Pancreas (tissue), 10 donors: ENCODE measurements at regions not wholly inside any gene's neighbourhood (a gene's known extent, or its start where the extent isn't known, plus 50 kb on each side); places are given as distances from the start of the nearest gene placed in this dataset.
"Not testable (repeated sequence)": the region's sequence is repeated elsewhere in the genome, so short reads cannot be mapped to it uniquely, and the experiment has no call there.

ENCODE experiments used
- ATAC-seq, 4 donors: fragments of 200-7000 bp; cut with Tn5 transposase; one replicate each; pipeline versions ENCODE4 v1.8.0 to v1.9.1; 2020; ENCODE audit warnings: mild to moderate bottlenecking in 4 of 4, moderate library complexity in 4 of 4
- DNase-seq, 6 donors: peaks; one replicate each; pipeline ENCODE4 v3.0.0-alpha.2; 2020
- FAIRE-seq: peaks from 2 replicates; lab custom pipeline; 2012; peaks lifted over from hg19 to GRCh38; lab: Jason Lieb, UNC
- H3K27ac ChIP-seq, 4 donors: fragments of 200-600 bp; sonication (generic); 1 replicate in 3 of 4; 2 replicates in 1 of 4; pipeline versions ENCODE4 v1.5.0 to v1.8.0; 2020
- H3K27me3 ChIP-seq, 4 donors: fragments of 200-600 bp; one replicate each; pipeline ENCODE4 v1.8.0; 2021
- H3K36me3 ChIP-seq, 3 donors: fragments of 200-600 bp; sonication (generic) in 1 of 3; one replicate each; pipeline versions ENCODE4 v1.5.0 to v1.8.0; 2020 to 2021
- H3K4me1 ChIP-seq, 3 donors: fragments of 200-600 bp; one replicate each; pipeline ENCODE4 v1.8.0; 2021
- H3K4me3 ChIP-seq, 4 donors: fragments of 200-600 bp; sonication (generic) in 2 of 4; one replicate each; pipeline versions ENCODE4 v1.5.0 to v1.8.0; 2020 to 2021
- H3K9me3 ChIP-seq, 4 donors: fragments of 200-600 bp; one replicate each; pipeline ENCODE4 v1.8.0; 2021
- WGBS, 2 donors: extraction: QIAGEN DNeasy Blood & Tissue Kit; methylation state at CpG; one replicate each; pipeline ENCODE4 v1.1.7; 2013; 5-methylcytosine and 5-hydroxymethylcytosine counted together
- intact Hi-C, 3 donors: fragments of 100-400 bp; cut with DNase I; formaldehyde crosslinking; loops; one replicate each; pipeline versions ENCODE4 v1.11.1 to v1.14.2; 2022
- TF ChIP-seq, protein P1 (sequence below), 4 donors: fragments of 200-600 bp; sonication (generic) in 3 of 4; IDR thresholded peaks; one replicate each; pipeline versions ENCODE4 v1.5.0 to v1.8.0; 2021; ENCODE audit warnings: antibody characterized with exemption in 4 of 4
- donor health status: healthy with polysubstance abuse.
- donor health status: DM: no; HTN: no; CAD: no; lungs with moderate emphysema.
- donor health status: DM: no; HTN: no; CAD: no.
- donor health status: control.
- donor health status: control.
- donor health status: Bipolar disorder and iron deficiency.
- donor health status: DM: yes; HTN: yes; CAD: no.
- donor health status: DM: no; HTN: no; CAD: no.
- donor health status: DM: no; HTN: no; CAD: no.
- donor health status: DM: yes; HTN: yes; CAD: no.

DNA sequence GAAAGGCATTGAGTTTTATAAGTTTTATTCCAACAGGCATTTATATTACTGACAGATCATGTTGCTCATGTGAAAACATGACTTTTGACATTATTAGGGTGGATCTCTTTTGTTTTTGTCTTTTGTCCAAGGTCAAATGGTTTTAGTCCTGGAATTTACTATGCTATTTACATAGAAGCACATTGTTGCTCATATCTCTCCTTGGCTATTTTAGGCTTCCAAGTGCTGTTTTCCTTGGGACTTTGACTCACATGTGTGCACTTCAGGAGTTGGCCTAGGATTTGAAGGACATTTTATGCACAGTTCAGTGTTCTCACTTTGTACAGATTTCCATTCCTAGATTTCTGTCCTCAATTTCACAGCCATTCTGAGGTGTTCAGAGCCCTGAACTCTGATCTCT is 225.7 kb downstream of the PYDC2 start:
- intact Hi-C loops, result no loop called here
- ATAC-seq (no peak), FAIRE-seq (no peak), DNase-seq (no peak)
- TF ChIP-seq, protein P1, sequence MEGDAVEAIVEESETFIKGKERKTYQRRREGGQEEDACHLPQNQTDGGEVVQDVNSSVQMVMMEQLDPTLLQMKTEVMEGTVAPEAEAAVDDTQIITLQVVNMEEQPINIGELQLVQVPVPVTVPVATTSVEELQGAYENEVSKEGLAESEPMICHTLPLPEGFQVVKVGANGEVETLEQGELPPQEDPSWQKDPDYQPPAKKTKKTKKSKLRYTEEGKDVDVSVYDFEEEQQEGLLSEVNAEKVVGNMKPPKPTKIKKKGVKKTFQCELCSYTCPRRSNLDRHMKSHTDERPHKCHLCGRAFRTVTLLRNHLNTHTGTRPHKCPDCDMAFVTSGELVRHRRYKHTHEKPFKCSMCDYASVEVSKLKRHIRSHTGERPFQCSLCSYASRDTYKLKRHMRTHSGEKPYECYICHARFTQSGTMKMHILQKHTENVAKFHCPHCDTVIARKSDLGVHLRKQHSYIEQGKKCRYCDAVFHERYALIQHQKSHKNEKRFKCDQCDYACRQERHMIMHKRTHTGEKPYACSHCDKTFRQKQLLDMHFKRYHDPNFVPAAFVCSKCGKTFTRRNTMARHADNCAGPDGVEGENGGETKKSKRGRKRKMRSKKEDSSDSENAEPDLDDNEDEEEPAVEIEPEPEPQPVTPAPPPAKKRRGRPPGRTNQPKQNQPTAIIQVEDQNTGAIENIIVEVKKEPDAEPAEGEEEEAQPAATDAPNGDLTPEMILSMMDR (IDR thresholded peaks at IDR 0.05), result no peak
- no peaks in the 10 kb centered on the region for H3K36me3 ChIP-seq
- H3K4me1 ChIP-seq, result peaks cover 0 to 6% (median 0%) of the 10 kb centered on the region in 3 donors
- H3K27ac ChIP-seq, result no peak overlapping the region
- H3K9me3 ChIP-seq, result no peaks in the 10 kb centered on the region
- no peak overlapping the region for H3K4me3 ChIP-seq
- peaks cover 0 to 7% (median 0%) of the 10 kb centered on the region in 4 donors for H3K27me3 ChIP-seq

DNA sequence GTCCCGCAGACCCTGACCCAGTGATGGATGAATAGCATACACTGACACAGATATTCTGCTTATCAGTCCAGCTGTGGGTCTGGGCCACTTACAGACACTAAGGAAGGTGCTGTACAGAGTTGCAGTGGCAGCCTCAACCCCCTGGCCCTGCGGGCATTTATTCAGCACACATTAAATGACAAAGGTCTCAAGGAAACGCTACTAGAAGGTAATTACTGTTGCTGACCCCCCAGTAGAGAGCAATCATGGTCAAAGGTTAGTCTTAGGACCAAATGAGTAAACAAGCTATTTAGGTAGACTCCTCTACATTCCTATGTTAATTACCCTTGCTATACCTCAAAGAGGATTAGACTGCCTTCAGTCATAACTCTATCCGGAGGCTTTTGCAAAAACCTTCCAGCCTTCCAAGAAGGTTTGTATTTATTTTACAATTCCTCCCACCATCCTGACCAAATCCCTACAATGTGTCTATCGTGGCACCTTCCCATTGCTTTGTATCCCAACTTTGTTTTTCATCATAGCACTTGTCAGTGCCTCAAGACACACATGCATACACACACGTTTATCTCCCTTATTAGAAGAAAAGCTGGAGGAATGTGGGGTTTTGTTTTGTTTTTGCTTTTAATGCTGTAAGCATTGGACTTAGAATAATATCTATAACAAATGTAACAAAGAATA is 227.9 kb downstream of the PYDC2 start:
- Histone ChIP-seq H3K36me3 (no peaks in the 10 kb centered on the region), H3K9me3 (no peaks in the 10 kb centered on the region), H3K4me3 (no peak overlapping the region), H3K27me3 (peaks cover 0 to 7% (median 0%) of the 10 kb centered on the region in 4 donors), H3K4me1 (peaks cover 0 to 6% (median 0%) of the 10 kb centered on the region in 3 donors), H3K27ac (no peak overlapping the region)
- no peak for DNase-seq
- intact Hi-C loops, result no loop called here
- ATAC-seq, result no peak
- no peak for FAIRE-seq
- TF ChIP-seq, protein P1 (IDR thresholded peaks at IDR 0.05), result no peak
- WGBS, 2 donors, result 46 to 50% methylated on average over 6 of the region's 6 CpGs

DNA sequence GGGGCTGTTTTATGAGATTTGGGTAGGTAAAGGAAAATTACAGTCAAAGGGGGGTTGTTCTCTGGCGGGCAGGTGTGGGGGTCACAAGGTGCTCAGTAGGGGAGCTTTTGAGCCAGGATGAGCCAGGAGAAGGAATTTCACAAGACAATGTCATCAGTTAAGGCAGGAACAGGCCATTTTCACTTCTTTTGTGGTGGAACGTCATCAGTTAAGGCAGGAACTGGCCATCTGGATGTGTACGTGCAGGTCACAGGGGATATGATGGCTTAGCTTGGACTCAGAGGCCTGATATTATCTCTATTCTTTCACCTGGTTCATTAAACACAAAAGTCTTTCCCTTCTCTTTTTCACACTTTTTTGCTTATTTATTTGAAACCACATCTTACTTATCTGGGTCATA is 230.2 kb downstream of the PYDC2 start:
- 53 to 69% methylated on average over 3 of the region's 3 CpGs for whole genome bisulfite sequencing, 2 donors
- H3K27ac ChIP-seq, H3K4me1 ChIP-seq, H3K9me3 ChIP-seq, intact Hi-C loops, H3K36me3 ChIP-seq, DNase-seq, H3K4me3 ChIP-seq, ATAC-seq, H3K27me3 ChIP-seq, FAIRE-seq: not testable (repeated sequence)

DNA sequence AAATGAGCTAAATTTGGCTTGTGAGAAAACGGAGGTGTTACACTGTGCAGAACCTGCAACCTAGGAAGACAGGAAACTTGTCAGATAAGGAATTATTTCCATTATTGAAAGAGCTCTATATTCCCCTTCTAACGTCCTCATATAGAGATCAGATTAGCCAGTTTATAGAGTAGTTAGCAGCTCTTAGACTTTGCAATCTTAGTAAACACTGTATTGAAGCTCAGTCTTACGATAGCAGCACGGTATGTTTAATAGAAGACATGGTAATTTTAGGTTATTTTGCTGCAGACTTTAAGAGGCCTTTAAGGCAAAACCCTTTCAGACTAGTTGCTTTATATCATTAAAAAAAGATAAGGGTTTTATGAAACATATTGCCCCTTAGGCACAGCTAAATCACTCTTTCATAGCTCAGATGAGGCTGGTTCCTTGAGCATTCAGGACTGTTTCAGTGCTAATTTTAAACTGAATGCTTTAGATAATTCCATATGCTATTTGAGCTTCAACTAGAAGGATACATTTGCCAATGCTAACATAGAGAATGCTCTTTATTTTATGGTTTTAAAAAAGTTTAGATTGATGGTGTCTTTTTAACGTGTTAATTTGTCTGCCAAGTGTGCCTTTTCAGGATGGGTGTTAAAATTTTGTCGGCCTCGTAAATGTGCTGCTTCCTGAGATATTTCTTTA is 234.3 kb downstream of the PYDC2 start:
- Histone ChIP-seq H3K27me3 (peaks cover 0 to 2% (median 0%) of the 10 kb centered on the region in 4 donors), H3K36me3 (no peaks in the 10 kb centered on the region), H3K9me3 (no peaks in the 10 kb centered on the region), H3K4me3 (no peak overlapping the region), H3K4me1 (no peaks in the 10 kb centered on the region), H3K27ac (no peak overlapping the region)
- intact Hi-C loops, result no loop called here
- WGBS, 2 donors, result 50 to 53% methylated on average over 7 of the region's 7 CpGs
- TF ChIP-seq, protein P1 (IDR thresholded peaks at IDR 0.05), result no peak
- FAIRE-seq (no peak), ATAC-seq (no peak), DNase-seq (no peak)

DNA sequence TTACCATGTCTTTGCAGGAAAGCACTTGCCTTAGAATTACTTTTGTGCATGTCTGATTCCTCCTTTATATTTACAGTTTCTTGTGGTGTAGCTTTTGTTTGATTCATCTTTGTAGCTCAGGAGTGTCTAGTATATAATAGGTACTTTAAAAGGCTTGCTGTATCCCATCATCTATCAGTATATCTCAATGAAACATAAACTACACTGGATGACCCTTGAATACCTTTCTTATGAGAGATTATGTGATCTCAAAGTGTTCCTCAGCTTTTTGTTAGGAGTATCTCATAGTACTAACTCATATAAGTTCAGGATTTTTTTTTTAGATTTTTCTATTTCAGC is 234.8 kb downstream of the PYDC2 start:
- FAIRE-seq, result no peak
- ATAC-seq, result no peak
- intact Hi-C loops, result no loop called here
- H3K27me3 ChIP-seq, result peaks cover 0 to 2% (median 0%) of the 10 kb centered on the region in 4 donors
- H3K27ac ChIP-seq, result no peak overlapping the region
- no peaks in the 10 kb centered on the region for H3K36me3 ChIP-seq
- H3K9me3 ChIP-seq, result no peaks in the 10 kb centered on the region
- H3K4me3 ChIP-seq, result no peak overlapping the region
- DNase-seq, result no peak
- TF ChIP-seq, protein P1 (IDR thresholded peaks at IDR 0.05), result no peak
- H3K4me1 ChIP-seq, result no peaks in the 10 kb centered on the region
